HG03159 (cell line): ENCODE measurements at regions not wholly inside any gene's neighbourhood (a gene's known extent, or its start where the extent isn't known, plus 50 kb on each side); places are given as distances from the start of the nearest gene placed in this dataset.

Experiments used
- ATAC-seq: cut with Tn5 transposase; IDR thresholded peaks from one replicate; pipeline ENCODE4 v1.9.1; 2021; ENCODE audit warnings: mild to moderate bottlenecking, moderate library complexity; ENCODE audit not compliant: unreplicated experiment

DNA sequence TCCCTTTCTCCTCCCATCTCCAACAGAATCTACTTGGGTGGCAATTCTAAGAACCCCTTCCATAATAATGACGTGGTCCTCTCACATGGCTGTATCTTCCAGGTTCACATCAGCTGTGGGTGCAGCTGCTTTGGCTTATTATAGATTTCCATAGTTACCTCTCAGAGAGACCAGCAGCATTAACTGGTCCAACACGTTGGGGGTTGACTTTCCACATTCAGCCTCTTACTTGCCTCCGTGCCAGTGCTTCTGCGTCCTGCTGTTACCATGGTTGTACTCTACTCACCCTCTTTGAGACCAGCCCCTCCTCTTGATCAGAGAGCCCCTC is 570.7 kb downstream of the PLCL1 start:
- no peak for ATAC-seq

DNA sequence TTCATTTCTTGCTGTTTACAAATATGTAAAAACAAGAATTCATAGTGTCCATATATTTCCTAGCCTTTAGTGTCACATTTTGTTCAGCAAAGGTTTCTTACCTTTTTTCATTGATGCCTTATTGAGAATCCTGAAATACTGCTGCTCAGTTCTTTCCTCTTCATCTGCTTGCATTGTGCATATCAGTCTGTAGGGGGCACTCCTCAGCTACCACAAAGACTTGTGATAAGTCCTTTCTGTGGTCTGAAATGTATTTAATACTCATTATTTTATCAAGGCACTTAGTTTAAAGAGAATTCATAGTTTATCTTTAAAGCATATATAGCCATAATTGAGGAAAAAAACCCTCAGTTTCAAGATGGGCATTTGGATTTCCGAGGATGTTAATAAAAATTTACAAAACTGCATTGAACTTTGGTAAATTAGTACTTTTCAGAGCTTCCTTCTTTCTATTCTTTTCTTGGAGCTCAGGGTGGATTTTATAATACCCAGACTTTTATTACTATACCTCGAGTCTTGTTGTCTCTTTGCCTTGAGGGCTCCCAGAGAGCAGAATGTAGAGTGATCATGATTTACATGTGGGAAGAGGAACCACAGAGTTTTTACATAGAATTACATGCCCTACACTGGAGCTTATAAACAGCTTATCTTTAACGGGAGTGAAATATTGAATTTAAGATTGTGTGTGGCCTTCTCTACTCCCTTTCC is 570.1 kb downstream of the PLCL1 start:
- no peak for ATAC-seq

DNA sequence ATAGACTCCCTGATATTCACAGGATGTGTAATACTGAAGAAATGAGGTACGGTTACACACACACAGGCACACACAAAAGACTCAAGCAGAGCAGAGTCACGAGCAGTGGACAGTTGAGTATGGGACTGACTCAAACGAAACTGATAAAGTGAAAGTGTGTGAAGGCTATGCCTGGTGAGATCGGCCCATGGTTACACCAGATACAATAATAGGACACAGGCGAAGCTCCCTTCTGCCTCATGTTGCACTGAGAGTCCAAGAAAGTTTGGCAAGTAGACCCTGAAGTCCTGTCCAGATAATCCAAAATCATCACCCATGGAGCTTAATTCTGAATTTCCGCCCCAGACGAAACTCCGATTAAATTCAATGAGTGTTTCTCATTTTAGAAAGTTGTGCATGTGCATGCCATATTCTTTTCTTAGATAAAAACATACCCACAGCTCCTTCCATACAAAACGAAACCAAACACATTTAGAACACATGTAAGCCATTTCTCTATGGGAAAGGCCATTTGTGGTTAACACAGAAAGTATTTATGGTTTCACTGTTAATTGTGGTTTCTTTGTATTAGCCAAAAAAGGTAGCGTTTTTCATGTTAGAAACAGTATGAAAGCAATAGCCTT is 567.6 kb downstream of the PLCL1 start:
- ATAC-seq: peak; percentile 98

DNA sequence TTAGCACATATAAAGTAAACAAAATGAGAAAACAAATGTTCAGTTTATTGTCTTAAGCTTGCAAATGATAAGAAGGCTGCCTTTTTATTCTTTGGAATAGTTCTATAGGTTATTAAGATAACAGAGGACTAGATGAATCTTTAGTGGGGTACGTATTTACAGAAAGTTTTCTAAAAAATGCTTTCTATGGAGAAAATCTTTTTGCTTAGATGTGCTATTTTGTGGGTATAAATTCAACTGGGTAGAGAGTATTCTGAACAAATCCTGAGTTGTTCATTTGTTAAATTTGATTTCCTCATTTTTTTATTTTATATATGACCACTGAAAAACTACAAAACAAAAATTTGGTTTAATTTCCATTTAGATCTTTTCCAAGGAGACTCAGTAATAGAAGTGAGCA is 566.9 kb downstream of the PLCL1 start:
- no peak for ATAC-seq

DNA sequence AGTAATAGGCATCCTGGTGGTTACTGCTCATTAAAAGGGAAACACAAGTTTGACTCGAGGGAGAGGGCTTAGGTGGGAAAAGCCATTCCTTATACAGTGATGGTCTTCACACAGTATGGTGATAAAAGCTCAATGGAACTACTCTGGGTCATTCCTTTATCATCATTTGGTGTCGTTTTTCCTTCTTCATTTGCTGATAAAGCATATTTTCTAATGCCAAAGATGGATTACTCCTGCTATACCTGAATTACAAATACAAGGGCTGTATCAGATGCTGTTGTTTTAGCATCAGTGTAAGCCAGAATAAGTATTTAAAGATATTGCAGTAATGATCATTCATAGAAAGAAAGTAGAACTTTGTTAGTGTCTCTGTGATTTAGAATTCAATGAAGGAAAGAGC is 563.7 kb downstream of the PLCL1 start:
- no peak for ATAC-seq

DNA sequence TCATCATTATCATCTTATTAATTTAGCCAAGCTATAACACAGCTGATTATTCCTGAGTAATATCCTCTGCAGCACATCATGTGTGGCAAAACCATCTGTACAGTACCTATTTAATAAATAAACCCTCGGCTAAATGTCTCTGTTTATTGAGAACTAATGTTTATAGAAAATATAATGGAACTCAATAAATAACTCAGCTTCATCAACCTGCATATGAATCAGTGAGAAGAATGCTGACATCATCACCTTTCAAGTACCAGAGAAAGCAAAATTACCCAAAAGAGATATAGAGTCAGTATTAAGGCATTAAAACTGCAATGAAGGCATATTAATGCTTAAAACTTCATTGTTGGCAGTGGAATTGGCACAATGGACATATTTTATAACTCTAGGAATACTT is 558.3 kb downstream of the PLCL1 start:
- no peak for ATAC-seq

DNA sequence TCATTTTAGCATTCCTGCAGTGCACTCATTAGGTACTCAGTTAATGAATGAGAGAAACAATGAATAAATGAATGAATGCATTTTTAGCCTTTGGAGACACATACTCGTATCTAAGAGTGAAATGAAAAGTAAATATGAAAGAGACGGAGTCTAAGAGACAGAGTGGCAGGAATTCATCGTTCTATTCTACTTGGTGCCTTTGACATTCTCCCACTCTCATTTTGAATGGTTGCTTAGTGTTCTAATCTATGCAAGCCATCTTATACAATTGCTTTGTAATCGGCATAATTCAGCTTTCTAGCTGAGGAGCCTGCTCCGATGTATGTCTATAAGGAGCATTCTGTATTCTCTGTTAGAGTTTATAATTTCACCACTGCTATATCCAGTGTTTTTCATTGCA is 554.9 kb downstream of the PLCL1 start:
- ATAC-seq: no peak

DNA sequence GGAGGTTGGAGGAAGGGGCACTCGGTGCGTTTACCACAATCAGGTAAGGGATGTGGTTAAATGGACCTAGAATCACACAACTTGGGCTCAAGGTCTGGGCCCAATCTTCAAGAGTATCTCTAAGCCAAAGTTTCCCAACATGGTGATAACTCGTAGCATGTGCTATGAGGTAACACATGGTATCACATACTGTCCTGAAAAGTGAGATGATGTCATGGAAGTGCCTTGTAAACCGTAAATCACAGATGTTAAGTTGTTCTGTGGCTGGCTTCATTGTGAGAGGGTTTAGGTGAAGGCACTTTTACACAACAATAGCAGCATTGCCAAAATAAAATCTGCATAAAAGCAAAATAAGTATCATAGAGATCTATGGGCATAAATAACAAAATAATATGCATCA is 551.8 kb downstream of the PLCL1 start:
- ATAC-seq: no peak

DNA sequence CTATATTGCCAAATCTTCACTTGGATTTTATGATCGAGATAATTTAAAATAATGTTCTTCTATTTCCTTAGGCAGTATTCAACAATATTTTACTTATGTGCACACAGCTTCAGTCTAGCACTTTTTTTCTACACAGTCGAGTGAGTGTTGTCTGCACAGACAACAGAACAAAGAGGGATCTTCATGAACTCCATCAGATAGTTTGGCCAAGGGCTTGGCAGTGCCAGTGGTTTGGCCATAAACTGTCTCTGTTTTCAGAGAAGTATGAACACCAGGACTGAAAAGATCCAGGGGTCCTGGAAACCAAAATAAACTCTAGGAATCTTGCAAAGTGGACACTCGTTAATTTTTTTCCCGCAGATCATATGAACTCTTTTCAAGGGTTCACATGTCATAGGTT is 547.3 kb downstream of the PLCL1 start:
- no peak for ATAC-seq

DNA sequence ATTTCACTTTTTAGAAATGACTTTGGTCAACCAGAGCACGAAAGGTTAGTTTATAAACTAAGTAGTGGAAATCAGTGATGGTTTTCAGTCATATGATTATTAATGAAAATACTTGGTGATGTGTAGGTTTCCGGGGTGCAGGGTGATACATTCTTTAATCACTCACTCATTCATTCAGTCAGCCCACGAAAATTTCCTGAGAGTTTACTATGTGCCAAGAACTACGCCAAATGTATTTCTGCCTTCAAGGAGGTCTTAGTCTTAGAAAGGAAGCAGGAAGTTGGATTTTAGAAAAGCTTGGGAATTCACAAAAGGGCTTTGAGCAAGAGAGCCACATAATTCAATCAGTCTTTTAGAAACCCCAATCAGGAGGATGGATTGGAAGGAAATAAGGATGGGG is 543.6 kb downstream of the PLCL1 start:
- ATAC-seq: no peak

DNA sequence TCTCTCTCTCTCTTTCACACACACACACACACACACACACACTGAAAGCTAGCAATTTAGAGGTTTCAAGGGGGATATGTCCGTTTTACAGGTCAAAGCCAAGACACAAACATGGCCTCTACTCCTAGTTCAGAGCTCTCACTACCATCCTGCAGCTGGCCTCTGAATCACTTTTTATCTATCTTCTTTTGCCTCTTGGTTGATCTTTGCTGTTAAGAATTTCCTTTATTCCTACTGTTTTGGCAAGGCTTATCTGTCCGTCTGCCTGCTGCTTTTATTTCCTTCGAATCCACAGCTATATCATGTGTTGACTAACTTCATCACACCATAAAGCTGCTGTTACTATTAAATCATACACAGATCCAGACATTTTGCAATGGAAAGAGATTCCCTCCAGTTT is 543.0 kb downstream of the PLCL1 start:
- ATAC-seq: no peak

DNA sequence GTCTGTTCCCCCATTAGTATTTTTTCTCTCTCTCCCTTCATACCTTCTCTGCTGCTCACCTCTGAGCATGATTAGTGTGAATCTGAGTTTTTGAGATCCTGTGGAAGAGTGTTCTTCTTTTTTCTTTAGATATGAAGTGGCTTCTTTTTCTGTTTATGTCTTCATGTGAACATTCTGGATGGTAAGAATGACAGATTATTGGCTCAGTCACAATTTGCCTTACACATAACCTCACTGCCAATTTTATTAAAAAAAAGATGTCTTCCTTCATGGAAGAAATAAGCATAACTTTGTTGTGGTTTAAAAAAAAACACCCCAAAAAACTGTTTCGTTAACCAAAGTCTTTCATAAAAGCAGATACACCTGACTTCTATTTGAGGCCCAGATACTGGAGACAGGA is 539.1 kb downstream of the PLCL1 start:
- no peak for ATAC-seq

DNA sequence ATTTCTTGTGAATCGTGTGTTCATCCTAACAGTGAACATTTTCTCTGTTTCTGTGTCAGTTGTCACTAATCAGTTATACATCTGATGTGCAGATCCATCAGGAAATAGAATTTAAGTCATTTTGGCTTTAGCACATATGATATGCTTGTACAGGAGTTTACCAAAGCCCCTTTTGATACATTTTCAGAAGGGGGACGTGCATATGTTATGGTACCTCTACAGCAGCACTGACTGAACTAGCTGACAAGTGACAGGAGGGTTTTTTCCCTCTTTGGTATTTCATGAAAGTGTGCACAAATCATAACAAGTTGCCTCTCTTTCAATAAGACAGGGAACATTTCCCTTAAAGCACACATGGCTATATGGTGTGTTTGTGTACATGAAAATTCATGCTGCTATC is 536.5 kb downstream of the PLCL1 start:
- ATAC-seq: no peak

DNA sequence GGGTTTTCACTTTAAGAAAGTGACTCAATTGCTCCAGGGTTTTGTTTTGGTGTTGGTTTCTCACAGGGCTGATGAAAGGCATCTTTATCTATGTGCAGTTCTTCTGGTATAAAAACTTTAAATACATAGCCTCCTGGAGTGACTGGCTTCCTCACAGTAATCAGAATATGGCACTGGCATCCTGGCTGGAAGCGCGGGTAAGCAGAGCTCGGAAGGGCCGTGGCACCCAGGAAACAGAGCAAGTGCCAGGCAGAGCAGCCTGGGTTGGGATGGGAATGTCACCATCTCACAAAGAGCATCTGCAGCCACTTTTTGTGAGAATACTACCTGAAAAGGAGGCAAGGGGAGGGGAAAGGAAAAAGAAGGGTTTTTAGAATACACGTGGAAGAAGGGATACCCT is 534.7 kb downstream of the PLCL1 start:
- ATAC-seq: no peak

DNA sequence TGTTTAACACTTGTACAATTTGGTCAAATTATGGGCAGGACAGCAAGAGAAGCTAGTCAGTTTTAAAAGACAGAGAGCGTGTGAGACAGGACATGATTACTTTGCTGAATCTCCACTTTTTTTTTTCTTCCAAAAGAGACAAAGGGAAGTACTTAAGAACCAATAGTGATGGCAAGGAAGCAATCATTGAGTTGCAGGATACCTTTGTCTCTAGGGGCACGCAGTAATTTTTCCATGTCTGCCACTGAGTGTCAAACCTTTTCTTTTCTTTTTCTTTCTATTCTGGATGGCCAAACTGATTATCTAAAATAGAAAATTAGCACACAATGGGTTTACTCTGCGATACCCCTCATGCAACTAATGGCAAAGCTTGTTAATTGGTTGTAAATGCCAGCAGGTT is 533.0 kb downstream of the PLCL1 start:
- no peak for ATAC-seq

DNA sequence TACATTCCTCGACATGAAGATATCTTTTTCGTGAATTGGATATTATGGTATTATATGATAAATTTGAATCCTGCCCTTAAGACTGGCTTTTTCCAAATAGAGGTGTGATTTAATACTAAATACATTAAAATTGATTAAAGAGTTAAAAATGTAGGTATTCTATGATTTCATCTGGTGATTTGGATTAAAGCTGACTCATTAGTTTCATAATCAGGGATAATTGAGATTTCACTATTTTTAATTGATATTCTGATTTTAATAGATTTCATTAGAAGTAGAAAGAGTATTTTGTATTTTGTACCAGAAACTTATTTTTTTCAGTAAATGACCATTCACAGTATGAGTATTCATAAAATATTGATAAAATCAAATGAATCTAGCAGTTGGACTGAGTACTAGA is 524.1 kb downstream of the PLCL1 start:
- no peak for ATAC-seq

DNA sequence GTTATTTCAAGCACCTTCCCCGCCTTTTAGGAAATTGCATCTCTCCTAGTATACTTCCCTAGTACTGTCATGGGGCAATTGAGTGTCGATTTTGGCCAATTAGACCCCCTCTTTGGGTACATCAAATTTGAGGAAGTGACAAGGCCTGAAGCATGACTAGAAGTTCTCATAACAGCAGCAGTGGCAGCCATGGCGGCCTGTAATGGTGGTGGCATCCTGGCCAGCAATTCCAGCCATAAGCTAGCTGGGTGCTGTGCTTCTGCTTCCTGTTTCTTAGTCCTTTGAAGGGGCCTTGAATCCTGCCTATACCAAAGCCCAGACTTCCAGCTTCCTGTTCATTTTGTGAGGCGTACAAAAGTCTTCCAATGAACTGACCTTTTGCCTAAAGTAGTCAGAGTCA is 523.1 kb downstream of the PLCL1 start:
- ATAC-seq: no peak

DNA sequence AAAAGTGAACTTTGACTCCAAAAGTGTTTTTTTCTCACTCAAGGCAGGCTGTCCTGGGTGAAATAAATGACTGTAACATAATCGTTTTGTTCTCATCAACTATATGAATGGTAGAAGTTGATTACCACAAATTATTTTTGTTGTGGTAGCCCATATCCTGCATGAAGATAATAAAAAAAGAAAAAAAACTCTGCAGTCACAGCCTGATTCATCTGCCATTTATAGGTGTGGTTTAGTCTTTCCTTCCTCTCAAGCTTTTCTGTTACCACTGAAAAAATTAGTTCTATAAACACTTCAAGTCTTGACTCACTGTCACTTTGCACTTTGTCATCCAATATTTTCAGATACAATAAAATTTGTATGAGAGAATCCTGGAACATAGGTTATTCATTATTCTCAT is 522.0 kb downstream of the PLCL1 start:
- no peak for ATAC-seq

DNA sequence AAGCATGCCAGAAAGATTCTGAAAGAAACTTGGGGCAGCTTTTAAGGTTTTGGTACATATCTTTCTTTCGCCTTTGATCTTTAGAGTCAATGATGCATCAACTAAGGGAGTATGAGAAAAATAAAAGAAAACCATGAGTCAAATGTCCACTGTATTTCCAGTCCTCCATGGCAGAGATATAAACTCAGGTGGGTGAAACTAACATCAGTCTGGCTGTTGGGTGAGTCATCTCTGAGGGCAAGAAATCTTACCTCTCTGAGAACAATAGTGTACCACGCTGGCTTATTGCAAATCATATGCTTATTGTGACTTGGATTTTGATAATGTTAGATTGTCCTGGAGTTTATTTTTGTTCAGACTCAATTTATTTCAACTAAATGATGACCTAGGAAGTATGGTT is 521.0 kb downstream of the PLCL1 start:
- ATAC-seq: no peak

DNA sequence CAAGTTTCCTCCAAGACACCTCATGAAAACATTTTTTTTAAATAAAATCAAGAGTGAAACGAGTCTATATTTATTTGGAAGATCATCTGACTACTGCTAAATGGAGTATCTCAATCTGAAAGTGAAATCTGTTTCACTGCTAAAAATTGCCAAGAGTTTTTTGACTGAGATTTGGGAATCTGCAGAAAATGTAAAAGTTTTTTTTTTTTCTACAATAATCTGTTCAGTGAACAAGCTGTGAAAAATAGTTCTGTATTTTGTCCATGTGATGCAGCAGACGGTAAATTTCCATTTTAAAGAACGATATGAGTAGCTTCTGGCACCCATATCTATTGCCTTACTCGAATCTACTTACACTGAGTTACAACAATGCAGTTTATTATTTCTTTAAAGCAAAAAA is 519.7 kb downstream of the PLCL1 start:
- no peak for ATAC-seq

DNA sequence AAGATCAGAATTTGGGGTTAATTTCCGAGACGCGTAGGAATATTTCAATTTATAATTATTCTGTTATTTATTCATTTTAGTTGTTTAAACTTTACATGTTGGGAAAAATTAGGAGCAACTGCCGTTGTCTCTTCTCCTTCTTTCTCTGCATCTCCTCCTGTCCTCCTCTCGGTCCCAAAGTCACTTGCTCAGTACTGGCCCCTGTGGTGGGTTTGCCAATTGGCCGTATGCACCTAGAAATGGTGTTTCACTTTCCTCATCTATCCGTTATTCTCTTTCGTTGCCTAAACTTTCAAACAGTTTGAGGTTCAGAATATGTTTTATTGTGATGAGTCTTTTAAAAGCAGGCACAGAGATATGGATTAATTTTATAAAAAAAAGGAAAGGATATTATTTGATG is 517.9 kb downstream of the PLCL1 start:
- no peak for ATAC-seq

DNA sequence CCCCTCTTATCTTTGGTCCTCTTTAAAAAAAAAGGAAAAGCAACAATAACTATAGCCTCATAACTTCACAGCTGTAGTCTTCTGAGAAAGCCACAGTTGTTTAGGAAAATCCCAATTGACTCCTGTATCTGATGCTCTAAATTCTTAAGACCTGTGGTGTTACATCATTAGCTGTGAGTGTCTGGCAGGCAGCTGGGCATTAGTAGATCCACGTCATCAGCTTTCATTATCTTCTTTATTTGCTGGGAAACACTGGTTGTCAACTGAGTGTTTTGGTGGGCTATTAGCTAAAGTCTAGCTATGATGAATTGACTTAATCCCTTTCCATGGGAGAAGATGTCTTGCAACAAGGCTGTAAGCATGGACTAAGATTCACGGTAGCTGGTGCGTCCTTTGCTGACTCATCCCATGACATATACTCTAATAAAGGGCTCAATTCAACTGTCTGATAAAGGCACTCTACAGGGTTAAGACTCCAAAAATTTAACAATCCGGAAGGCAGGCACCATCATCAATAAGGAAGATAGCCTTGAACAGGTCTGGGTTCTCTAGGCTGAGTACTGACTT is 517.2 kb downstream of the PLCL1 start:
- no peak for ATAC-seq

DNA sequence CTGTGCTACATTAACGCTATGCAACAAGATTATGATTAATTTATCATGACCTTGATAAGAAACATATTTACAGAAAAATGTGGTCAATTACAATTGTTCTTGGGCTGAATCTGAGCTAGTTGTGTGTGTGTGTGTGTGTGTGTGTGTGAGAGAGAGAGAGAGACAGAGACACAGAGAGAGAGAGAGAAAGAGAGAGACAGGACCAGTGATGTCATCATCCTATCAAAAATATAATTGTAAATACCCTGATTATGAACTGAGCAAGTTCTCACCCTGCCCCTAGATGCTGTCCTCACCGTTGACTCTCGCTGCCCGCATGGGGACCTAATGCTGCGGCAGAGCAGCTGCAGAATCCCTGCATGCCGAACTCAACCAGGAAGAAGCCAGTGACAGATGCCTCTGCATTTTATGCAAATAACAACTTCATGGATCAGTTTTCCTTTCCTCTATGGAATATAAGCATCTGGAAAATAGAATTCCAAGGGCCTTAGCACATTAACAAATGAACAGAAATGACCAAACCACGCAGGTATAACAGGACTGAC is 512.5 kb downstream of the PLCL1 start:
- ATAC-seq: no peak
